ENCODE measurements at regions not wholly inside any gene's neighbourhood (a gene's known extent, or its start where the extent isn't known, plus 50 kb on each side); places are given as distances from the start of the nearest gene placed in this dataset.

DNA sequence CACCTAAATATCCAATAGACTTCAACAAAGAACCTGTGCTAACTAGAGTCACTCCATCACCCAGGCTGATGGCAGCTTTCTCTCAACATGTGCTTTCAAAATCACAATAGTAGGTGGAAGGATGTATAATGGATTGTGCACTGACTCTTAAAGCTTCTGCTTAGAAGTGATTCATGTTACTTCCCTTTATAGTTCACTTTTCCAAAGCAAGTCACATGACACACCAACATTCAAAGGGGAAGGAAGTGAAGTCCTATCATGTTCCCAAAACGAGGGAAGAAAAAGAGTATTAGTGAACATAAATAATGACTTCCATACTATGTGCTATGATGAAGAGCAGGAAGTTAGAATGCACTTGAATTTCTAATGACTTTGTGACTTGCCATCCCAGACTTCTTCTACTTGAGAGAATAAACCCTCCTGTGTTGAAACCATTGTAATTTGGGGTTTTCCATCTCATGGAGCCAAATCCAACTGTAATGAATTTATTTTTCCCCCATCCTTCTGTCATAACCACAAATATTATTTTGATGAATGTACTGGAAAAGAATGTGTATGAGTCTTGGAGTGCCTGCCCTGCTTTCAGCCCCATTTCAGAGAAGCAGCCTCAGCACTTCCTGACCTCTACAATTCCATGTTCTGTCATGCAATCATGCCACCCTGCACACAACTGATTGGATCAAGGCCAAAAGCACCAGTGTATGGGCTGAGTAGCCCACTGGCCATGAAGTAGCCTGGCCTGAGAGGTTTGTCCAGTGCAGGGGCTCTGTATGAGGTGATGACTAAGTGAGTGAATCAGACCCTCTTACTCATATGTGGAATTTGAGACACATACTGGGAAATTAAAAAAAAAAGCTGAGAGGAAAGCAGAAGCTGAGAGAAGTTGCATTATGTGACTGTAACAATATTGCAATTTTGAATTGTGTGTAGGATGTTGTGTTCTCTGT, 525.9 kb upstream of the CLINT1 start:
- Histone ChIP-seq H4K20me1 (ENCODE audit: insufficient read depth, low read length) (no peaks in the 10 kb centered on the region), H3K27ac (ENCODE audit: low read length) (no peak overlapping the region), H2AFZ (ENCODE audit: low read depth, low read length) (no peak overlapping the region), H3K9ac (ENCODE audit: low read depth, low read length) (no peak overlapping the region), H3K79me2 (ENCODE audit: insufficient read depth, low read length) (no peaks in the 10 kb centered on the region), H3K27me3 (ENCODE audit: insufficient read depth, low read length, poor library complexity) (no peaks in the 10 kb centered on the region), H3K4me3 (ENCODE audit: low read depth in 1 of 2, low read length in 2 of 2) (no peak overlapping the region), H3K9me3 (ENCODE audit: insufficient read depth, low read length, severe bottlenecking) (peaks cover 7% of the 10 kb centered on the region), H3K4me1 (ENCODE audit: insufficient read depth, low read length) (peaks cover 12% of the 10 kb centered on the region), H3K4me2 (ENCODE audit: insufficient read depth, low read length) (no peak overlapping the region), H3K36me3 (ENCODE audit: insufficient read depth, low read length) (no peaks in the 10 kb centered on the region)
- TF ChIP-seq, protein P1, sequence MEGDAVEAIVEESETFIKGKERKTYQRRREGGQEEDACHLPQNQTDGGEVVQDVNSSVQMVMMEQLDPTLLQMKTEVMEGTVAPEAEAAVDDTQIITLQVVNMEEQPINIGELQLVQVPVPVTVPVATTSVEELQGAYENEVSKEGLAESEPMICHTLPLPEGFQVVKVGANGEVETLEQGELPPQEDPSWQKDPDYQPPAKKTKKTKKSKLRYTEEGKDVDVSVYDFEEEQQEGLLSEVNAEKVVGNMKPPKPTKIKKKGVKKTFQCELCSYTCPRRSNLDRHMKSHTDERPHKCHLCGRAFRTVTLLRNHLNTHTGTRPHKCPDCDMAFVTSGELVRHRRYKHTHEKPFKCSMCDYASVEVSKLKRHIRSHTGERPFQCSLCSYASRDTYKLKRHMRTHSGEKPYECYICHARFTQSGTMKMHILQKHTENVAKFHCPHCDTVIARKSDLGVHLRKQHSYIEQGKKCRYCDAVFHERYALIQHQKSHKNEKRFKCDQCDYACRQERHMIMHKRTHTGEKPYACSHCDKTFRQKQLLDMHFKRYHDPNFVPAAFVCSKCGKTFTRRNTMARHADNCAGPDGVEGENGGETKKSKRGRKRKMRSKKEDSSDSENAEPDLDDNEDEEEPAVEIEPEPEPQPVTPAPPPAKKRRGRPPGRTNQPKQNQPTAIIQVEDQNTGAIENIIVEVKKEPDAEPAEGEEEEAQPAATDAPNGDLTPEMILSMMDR (IDR thresholded peaks at IDR 0.05; ENCODE audit: borderline replicate concordance, extremely low read depth, low read length, poor library complexity, severe bottlenecking), result no peak
- TF ChIP-seq EZH2 (IDR thresholded peaks at IDR 0.05; ENCODE audit: borderline replicate concordance, low read depth, low read length, severe bottlenecking), result no peak
- no peak for ATAC-seq (ENCODE audit: insufficient read depth, low read depth)
- DNase-seq, result no peak

DNA sequence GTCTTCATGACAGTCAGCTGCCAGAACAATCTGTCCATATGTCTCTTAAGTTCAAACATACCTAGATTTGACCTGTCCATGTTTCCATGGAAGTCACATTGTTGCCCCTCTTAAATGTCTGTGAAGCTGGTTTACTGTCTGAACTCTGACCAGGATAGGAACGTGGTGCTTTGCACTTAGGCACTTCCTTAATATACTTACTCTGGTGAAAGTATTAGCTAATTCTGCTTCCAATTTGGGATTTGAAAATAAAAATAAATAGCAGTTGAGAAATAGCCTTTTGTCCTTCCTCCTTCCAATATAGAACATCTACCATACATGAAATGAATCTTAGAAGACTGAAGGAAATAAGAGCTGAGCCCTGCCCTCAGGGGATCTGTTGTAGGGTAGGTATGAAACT, 524.5 kb upstream of the CLINT1 start:
- Histone ChIP-seq H3K4me2 (ENCODE audit: insufficient read depth, low read length) (no peak overlapping the region), H4K20me1 (ENCODE audit: insufficient read depth, low read length) (no peaks in the 10 kb centered on the region), H3K79me2 (ENCODE audit: insufficient read depth, low read length) (no peaks in the 10 kb centered on the region), H3K4me3 (ENCODE audit: low read depth in 1 of 2, low read length in 2 of 2) (no peak overlapping the region), H3K9ac (ENCODE audit: low read depth, low read length) (no peak overlapping the region), H3K36me3 (ENCODE audit: insufficient read depth, low read length) (no peaks in the 10 kb centered on the region), H3K9me3 (ENCODE audit: insufficient read depth, low read length, severe bottlenecking) (peaks cover 7% of the 10 kb centered on the region), H3K27ac (ENCODE audit: low read length) (no peak overlapping the region), H3K27me3 (ENCODE audit: insufficient read depth, low read length, poor library complexity) (no peaks in the 10 kb centered on the region), H2AFZ (ENCODE audit: low read depth, low read length) (no peak overlapping the region), H3K4me1 (ENCODE audit: insufficient read depth, low read length) (peaks cover 12% of the 10 kb centered on the region)
- DNase-seq (no peak), ATAC-seq (ENCODE audit: insufficient read depth, low read depth) (no peak)
- TF ChIP-seq, protein P1 (IDR thresholded peaks at IDR 0.05; ENCODE audit: borderline replicate concordance, extremely low read depth, low read length, poor library complexity, severe bottlenecking), result no peak
- TF ChIP-seq EZH2 (IDR thresholded peaks at IDR 0.05; ENCODE audit: borderline replicate concordance, low read depth, low read length, severe bottlenecking), result no peak

DNA sequence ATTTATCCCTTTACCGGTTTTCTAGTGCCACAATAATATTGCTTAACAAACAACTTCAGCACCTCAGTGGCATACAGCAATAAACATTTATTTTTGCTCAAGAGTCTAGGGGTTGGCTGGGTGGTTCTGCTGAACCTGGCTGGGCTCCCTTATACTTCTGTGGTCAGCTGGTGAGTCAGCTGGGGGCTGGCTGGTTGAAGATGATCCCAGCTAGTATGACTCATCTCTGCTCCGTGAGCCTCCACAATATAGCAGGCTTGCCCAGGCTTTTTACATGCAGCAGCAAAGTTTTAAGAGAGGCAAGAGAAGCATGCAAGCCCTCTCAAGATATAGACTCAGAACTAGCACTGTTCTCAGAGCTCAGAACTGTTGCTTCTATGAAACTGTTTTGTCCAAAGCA, 523.5 kb upstream of the CLINT1 start:
- Histone ChIP-seq H3K4me2 (ENCODE audit: insufficient read depth, low read length) (no peak overlapping the region), H3K9ac (ENCODE audit: low read depth, low read length) (no peak overlapping the region), H4K20me1 (ENCODE audit: insufficient read depth, low read length) (no peaks in the 10 kb centered on the region), H2AFZ (ENCODE audit: low read depth, low read length) (no peak overlapping the region), H3K9me3 (ENCODE audit: insufficient read depth, low read length, severe bottlenecking) (peaks cover 9% of the 10 kb centered on the region), H3K27ac (ENCODE audit: low read length) (peak overlapping the region; percentile 39; the same call in 1 of the 2 replicates), H3K27me3 (ENCODE audit: insufficient read depth, low read length, poor library complexity) (no peaks in the 10 kb centered on the region), H3K4me3 (ENCODE audit: low read depth in 1 of 2, low read length in 2 of 2) (no peak overlapping the region), H3K79me2 (ENCODE audit: insufficient read depth, low read length) (no peaks in the 10 kb centered on the region), H3K4me1 (ENCODE audit: insufficient read depth, low read length) (peaks cover 12% of the 10 kb centered on the region), H3K36me3 (ENCODE audit: insufficient read depth, low read length) (no peaks in the 10 kb centered on the region)
- peak; percentile 89 for ATAC-seq (ENCODE audit: insufficient read depth, low read depth)
- TF ChIP-seq, protein P1 (IDR thresholded peaks at IDR 0.05; ENCODE audit: borderline replicate concordance, extremely low read depth, low read length, poor library complexity, severe bottlenecking), result no peak
- DNase-seq, result peak; percentile 63
